ENCODE measurements at regions not wholly inside any gene's neighbourhood (a gene's known extent, or its start where the extent isn't known, plus 50 kb on each side); places are given as distances from the start of the nearest gene placed in this dataset.
"Not testable (repeated sequence)": the region's sequence is repeated elsewhere in the genome, so short reads cannot be mapped to it uniquely, and the experiment has no call there.

DNA sequence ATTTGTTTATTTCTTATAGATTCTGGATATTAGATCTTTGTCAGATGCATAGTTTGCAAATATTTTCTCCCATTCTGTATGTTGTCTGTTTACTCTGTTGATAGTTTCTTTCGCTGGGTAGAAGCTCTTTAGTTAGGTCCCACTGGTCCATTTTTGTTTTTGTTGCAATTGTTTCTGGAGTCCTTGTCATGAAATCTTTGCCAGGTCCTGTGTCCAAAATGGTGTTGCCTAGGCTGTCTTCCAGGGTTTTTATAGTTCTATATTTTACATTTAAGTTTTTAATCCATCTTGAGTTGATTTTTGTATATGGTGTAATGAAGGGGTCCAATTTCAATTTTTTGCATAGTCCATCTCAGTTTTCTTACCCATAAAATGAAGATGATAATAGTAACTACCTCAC is 173.9 kb upstream of the NT5E start:
- DNase-seq = not testable (repeated sequence)

- no peak for DNase-seq
Observed at GRCh38 chr6:85275338-85275985, 174.4 kb upstream of the NT5E start.

DNA sequence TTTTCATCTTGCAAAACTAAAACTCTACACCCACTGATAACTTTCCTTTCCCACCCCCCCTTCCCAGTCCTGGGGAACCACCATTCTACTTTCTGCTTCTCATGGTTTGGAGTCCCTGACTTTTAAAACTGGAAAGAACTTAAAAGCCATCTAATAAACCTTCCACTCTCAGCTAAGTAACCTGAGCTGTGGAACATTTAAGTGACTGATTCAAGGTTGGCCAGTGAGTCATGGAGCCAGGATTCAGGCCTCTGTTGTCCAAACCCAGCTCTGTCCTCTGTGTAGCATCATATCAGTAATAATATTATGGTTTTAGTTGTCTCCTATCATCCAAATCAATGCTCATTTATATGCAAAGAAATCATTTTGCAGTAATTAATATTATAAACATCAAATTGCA is 176.0 kb upstream of the NT5E start:
- DNase-seq = no peak

GRCh38 chr6:85273046-85273445 is 176.8 kb upstream of the NT5E start:
- DNase-seq = no peak

DNA sequence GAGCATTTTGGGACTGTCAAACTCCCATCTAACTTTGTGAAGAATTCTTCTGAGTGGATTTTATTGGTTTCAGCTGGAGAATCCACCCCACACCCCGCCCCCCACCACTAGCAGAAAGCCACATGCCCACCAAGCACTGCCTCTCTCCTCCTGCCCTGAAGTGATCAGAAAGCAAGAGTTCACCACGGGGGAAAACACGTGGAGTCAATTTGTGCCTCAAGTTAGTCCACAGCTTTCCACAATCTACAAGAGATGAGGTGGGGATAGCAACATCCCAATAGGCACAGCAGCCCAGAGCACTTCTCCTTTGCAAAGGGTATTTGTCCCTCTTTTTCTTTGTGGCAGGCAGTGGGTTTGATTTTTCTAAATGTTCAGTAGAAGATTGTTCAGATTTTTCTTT is 177.3 kb upstream of the NT5E start:
- no peak for DNase-seq

DNA sequence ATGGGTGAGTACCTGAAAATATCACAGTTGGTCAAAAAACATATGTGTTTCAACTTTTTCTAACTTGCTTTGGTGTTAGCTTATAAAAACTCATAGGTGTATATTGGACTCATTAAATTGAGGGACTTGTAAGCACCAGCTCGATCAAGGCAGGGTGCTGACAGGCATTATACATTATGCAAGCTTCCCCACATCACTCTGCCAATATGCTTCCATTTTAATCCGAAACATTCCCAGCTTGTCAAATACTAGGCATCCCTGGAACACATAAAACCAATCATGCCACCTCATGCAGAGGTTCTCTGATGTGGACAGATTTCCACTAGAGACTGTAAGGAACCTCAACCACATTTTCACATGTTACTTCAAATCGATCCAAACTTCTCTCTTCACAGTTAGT is 187.3 kb upstream of the NT5E start:
- no peak for DNase-seq

DNA sequence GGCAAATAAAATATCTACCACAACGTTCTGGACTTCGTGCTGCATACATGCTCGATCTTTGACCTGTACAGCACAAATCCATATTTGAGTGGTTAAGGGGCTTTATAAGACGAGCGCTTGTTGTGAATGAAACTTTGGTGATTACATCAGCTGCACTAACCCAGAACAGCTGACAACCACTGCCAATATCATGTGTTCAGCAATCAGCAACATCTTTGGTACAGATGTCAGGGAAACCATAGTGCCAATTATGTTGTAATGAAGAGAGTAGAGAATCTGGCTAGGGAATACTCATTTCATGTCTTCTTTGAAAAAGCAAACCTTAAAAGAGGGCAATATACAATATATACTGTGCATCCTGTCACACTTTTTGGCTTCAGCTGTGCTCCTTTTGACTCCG is 188.6 kb upstream of the NT5E start:
- no peak for DNase-seq

DNA sequence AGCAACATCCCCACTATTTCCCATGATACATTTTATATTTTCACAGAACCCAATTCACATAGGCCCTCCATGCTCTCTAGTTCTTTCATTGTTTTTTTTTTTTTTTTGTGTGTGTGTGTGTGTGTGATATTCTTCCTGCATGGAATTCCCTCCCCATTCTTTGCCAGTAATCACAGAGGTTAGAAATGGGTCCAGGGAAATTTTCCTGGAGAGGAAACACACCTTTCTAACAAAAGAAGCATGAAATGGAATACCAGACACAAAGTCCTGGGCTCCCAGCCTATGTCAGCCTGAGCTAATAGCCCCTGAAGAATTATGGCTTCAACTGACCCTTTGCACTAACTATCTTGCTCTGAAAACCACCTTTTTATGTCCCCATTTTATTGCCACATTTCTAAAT is 194.2 kb upstream of the NT5E start:
- DNase-seq = no peak

- no peak for DNase-seq
Observed at GRCh38 chr6:85252552-85252951, 197.3 kb upstream of the NT5E start.

- no peak for DNase-seq
Observed at GRCh38 chr6:85252085-85252484, 197.8 kb upstream of the NT5E start.

- DNase-seq = no peak
Observed at GRCh38 chr6:85251300-85251699, 198.6 kb upstream of the NT5E start.

GRCh38 chr6:85250586-85251220 is 199.2 kb upstream of the NT5E start:
- DNase-seq = no peak

- DNase-seq = no peak
Observed at GRCh38 chr6:85245004-85245403, 204.9 kb upstream of the NT5E start.

GRCh38 chr6:85241498-85242052 is 208.3 kb upstream of the NT5E start:
- no peak for DNase-seq

DNA sequence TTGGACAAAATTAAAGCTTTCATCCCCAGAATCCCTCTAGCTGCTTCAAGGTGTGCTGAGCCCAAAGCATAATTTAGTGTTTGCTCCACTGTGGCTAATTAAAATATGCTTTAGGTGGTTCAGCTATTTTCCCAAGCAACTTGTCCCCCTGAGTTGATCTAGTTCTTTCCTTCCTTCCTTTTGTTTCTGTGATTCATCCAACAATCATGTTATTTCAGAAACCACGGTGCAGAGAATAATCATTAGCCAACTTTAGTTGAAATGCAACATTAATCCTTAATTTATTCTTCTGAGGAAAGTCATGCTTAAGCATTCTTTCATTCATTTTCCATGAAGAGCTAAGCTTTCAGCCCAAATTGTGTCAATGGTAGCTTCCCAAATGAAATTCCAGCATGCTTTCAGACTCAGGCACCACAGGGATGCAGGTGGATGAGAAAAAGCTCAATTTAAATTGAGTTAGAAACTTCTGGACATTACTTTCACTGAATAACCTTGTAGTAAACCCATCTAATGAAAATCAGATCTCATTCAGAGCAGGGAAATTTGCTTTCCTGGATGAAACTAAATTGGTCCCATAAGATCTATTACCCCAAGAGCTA is 209.0 kb upstream of the NT5E start:
- no peak for DNase-seq

GRCh38 chr6:85237478-85237877 is 212.4 kb upstream of the NT5E start:
- no peak for DNase-seq

DNA sequence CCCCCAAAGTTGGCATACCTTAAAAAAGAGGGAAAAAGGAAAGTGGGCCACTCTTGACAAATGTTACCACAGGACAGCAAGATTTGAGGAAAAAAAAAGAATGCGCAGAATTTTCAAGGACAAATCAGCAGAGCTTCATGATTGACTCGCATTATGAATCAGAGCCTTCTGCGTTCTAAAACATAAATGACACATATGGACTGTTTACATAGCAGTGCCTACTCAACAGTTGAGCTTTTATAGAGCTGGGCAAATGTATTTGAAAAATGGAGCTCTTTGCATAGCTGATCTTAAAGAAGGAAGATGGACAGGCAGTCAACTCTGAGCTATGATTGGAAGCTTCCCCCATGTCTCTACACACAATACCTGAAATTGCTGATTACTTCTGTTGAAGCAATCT is 213.2 kb upstream of the NT5E start:
- DNase-seq = no peak

DNA sequence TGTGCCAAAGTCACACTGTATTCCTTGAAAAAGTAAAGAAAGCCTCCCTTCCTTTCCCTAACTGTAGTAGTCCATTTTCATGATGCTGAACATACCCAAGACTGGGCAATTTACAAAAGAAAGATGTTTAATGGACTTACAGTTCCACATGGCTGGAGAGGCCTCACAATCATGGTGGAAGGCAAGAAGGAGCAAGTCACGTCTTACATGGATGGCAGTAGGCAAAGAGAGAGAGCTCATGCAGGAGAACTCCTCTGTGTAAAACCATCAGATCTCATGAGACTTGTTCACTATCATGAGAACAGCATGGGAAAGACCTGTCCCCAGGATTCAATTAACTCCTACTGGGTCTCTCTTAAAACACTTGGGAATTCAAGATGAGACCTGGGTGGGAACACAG is 222.5 kb upstream of the NT5E start:
- DNase-seq = not testable (repeated sequence)

- DNase-seq = not testable (repeated sequence)
Observed at GRCh38 chr6:85212794-85213193, 237.1 kb upstream of the NT5E start.

DNA sequence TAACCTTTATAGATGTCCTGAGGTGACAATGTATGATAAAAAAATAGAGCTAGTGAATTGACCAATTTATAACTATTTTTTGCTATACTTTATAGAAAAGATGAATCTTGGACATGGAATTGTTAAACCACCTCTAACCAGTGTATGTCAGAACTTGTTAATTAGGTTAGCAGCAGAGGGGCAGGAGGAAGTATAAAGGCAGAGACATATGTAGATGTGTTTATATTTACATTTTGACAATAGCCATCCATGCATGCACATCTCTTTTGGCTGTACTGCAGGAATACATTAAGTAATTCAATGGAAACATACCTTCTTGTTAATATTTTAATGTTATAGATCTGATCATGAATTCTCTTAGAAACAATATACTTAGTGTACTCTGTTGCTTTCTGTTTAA is 254.6 kb upstream of the NT5E start:
- no peak for DNase-seq

- DNase-seq = no peak
Observed at GRCh38 chr6:85193339-85193738, 256.5 kb upstream of the NT5E start.

DNA sequence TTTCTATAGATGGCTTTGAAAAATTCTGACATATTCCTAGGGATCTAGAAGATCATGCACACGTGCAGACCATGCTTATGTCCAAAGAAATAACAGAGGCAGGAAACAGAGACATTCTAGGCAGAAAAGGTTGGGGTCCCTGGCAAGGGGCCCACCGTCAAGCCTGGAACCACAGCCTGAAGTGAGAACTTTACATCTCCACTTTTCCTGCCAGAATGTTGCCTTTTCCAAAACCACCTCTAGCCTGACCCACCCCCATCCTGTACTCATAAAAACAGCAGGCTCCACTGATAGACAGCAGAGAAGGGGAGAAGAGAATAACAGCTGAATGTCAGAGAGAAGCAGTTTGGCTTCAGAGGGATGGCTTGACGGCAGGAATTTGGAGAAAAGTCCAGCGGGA is 257.3 kb upstream of the NT5E start:
- DNase-seq = no peak

- no peak for DNase-seq
Observed at GRCh38 chr6:85192186-85192585, 257.7 kb upstream of the NT5E start.

DNA sequence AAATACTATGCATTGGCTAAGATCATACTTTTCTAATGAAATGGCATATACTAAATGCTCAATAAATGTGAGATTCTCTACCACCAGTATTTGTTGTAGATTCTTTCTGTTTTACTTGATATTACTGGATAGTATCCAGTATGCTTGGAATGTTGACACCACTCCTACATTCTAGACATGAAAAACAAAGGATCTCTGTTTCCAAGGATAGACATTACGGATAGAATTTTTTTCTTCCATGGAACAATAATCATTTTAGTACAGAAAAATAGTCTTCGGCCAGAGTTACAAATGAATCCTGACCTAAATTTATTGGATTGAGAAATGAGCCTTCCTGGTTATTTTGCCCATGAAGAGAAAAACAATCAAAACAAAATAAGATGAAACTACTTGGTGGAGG is 258.2 kb upstream of the NT5E start:
- DNase-seq = no peak

Measured in amniotic stem cell (primary cell).